ENCODE measurements at regions not wholly inside any gene's neighbourhood (a gene's known extent, or its start where the extent isn't known, plus 50 kb on each side); places are given as distances from the start of the nearest gene placed in this dataset.
"Not testable (repeated sequence)": the region's sequence is repeated elsewhere in the genome, so short reads cannot be mapped to it uniquely, and the experiment has no call there.

GRCh38 chr12:112616469-112617152 is 174.9 kb upstream of the RPH3A start:
- DNase-seq = no peak

GRCh38 chr12:112617153-112617505 is 174.4 kb upstream of the RPH3A start:
- DNase-seq = no peak

- DNase-seq = no peak
Measured at GRCh38 chr12:112627851-112628250, 163.7 kb upstream of the RPH3A start.

- DNase-seq = not testable (repeated sequence)
Measured at GRCh38 chr12:112631974-112632373, 159.6 kb upstream of the RPH3A start.

- no peak for DNase-seq
Measured at GRCh38 chr12:112635036-112635435, 156.5 kb upstream of the RPH3A start.

- no peak for DNase-seq
Measured at GRCh38 chr12:112638420-112638819, 153.1 kb upstream of the RPH3A start.

- DNase-seq = no peak
Measured at GRCh38 chr12:112645586-112645985, 146.0 kb upstream of the RPH3A start.

- no peak for DNase-seq
Measured at GRCh38 chr12:112656141-112656540, 135.4 kb upstream of the RPH3A start.

GRCh38 chr12:112664569-112664968 is 127.0 kb upstream of the RPH3A start:
- peak; percentile 3 for DNase-seq

GRCh38 chr12:112665958-112666357 is 125.6 kb upstream of the RPH3A start:
- DNase-seq = no peak

GRCh38 chr12:112671564-112671963 is 120.0 kb upstream of the RPH3A start:
- DNase-seq = no peak

- DNase-seq = no peak
Measured at GRCh38 chr12:112674539-112674938, 117.0 kb upstream of the RPH3A start.

GRCh38 chr12:112676507-112676906 is 115.0 kb upstream of the RPH3A start:
- DNase-seq = no peak

GRCh38 chr12:112677050-112677765 is 114.3 kb upstream of the RPH3A start:
- DNase-seq = no peak

GRCh38 chr12:112680993-112681392 is 110.6 kb upstream of the RPH3A start:
- no peak for DNase-seq

GRCh38 chr12:112682586-112682985 is 109.0 kb upstream of the RPH3A start:
- no peak for DNase-seq

- no peak for DNase-seq
Measured at GRCh38 chr12:112684742-112685141, 106.8 kb upstream of the RPH3A start.

- no peak for DNase-seq
Measured at GRCh38 chr12:112685321-112685720, 106.2 kb upstream of the RPH3A start.

GRCh38 chr12:112686373-112686772 is 105.2 kb upstream of the RPH3A start:
- no peak for DNase-seq

GRCh38 chr12:112694065-112694464 is 97.5 kb upstream of the RPH3A start:
- no peak for DNase-seq

- not testable (repeated sequence) for DNase-seq
Measured at GRCh38 chr12:112697441-112697840, 94.1 kb upstream of the RPH3A start.

GRCh38 chr12:112705037-112705632 is 86.4 kb upstream of the RPH3A start:
- DNase-seq = no peak

GRCh38 chr12:112710414-112710813 is 81.1 kb upstream of the RPH3A start:
- no peak for DNase-seq

GRCh38 chr12:112711026-112711425 is 80.5 kb upstream of the RPH3A start:
- no peak for DNase-seq

All from hindlimb muscle (tissue), 1 donor.